ENCODE measurements at regions not wholly inside any gene's neighbourhood (a gene's known extent, or its start where the extent isn't known, plus 50 kb on each side); places are given as distances from the start of the nearest gene placed in this dataset.

- TF ChIP-seq CTCF (IDR thresholded peaks at IDR 0.05; ENCODE audit: extremely low read depth in 1 of 2, insufficient read depth in 1 of 2, low read depth in 1 of 2, low read length in 2 of 2) (no peak), EZH2 (IDR thresholded peaks at IDR 0.05; ENCODE audit: borderline replicate concordance, low read depth, low read length, severe bottlenecking) (no peak), POLR2AphosphoS5 (IDR thresholded peaks at IDR 0.05; ENCODE audit: insufficient read depth, low read depth, low read length) (no peak), MYC (IDR thresholded peaks at IDR 0.05; ENCODE audit: low read depth, low read length) (no peak), JUN (IDR thresholded peaks at IDR 0.05; ENCODE audit: borderline replicate concordance, insufficient read depth, insufficient read length, low read depth) (no peak), POLR2A (IDR thresholded peaks at IDR 0.05; ENCODE audit: low read depth, low read length) (no peak), FOS (IDR thresholded peaks at IDR 0.05; ENCODE audit: borderline replicate concordance, insufficient read depth, low read length) (no peak), GATA2 (IDR thresholded peaks at IDR 0.05; ENCODE audit: insufficient read depth, insufficient read length, low read depth, low read length) (no peak)
- TF ChIP-seq, protein P1, sequence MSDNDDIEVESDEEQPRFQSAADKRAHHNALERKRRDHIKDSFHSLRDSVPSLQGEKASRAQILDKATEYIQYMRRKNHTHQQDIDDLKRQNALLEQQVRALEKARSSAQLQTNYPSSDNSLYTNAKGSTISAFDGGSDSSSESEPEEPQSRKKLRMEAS (IDR thresholded peaks at IDR 0.05; ENCODE audit: insufficient read depth, insufficient read length) = no peak
Observed at GRCh38 chr10:8874268-8874667, 819.8 kb downstream of the GATA3 start.

Data from endothelial cell of umbilical vein (primary cell).